Right cardiac atrium (tissue), 5 donors: ENCODE measurements at regions not wholly inside any gene's neighbourhood (a gene's known extent, or its start where the extent isn't known, plus 50 kb on each side); places are given as distances from the start of the nearest gene placed in this dataset.

Experiments used
- ATAC-seq, 2 donors: fragments of 200-7000 bp; cut with Tn5 transposase; one replicate each; pipeline versions ENCODE4 v1.8.0 to v1.9.1; 2020; ENCODE audit warnings: moderate library complexity in 2 of 2, mild to moderate bottlenecking in 1 of 2
- DNase-seq, 3 donors: peaks; one replicate each; pipeline ENCODE4 v3.0.0-alpha.2; 2020
- H3K27ac ChIP-seq: one replicate; pipeline ENCODE4 v1.5.1; 2013; ENCODE audit warnings: mild to moderate bottlenecking, low read length, control low read depth, moderate library complexity
- H3K27me3 ChIP-seq: one replicate; pipeline ENCODE4 v1.6.1; 2013; ENCODE audit not compliant: control insufficient read depth, insufficient read depth
- H3K4me1 ChIP-seq: one replicate; pipeline ENCODE4 v1.6.1; 2013; ENCODE audit warnings: low read length; ENCODE audit not compliant: control insufficient read depth, insufficient read depth
- H3K4me3 ChIP-seq: one replicate; pipeline ENCODE4 v1.5.1; 2013; ENCODE audit warnings: low read length, control low read depth
- H3K9me3 ChIP-seq: one replicate; pipeline ENCODE4 v1.6.1; 2013; ENCODE audit warnings: low read length; ENCODE audit not compliant: control insufficient read depth
- WGBS: extraction: QIAGEN DNeasy Blood & Tissue Kit; methylation state at CpG from one replicate; pipeline ENCODE4 v1.1.7; 2013; 5-methylcytosine and 5-hydroxymethylcytosine counted together
- intact Hi-C, 4 donors: fragments of 100-400 bp; cut with DNase I; formaldehyde crosslinking; loops; one replicate each; pipeline versions ENCODE4 v1.11.0 to v1.14.0; 2022 to 2023
- donor health status: healthy with polysubstance abuse.
- donor health status: DM: no; HTN: yes; CAD: no.
- donor health status: DM: no; HTN: no; CAD: no.
- donor health status: DM: no; HTN: yes; CAD: no; lungs with severe emphysema.
- donor health status: DM: yes; HTN: yes; CAD: no.

GRCh38 chr2:216792222-216793021 is 67.4 kb downstream of the TNP1 start:
- ATAC-seq = peak; percentile 87 to 92
- H3K27ac ChIP-seq = peak overlapping the region; percentile 87
- DNase-seq = peak; percentile 79 to 89 (median 82)
- WGBS = 50% methylated on average over 8 of the region's 8 CpGs
- intact Hi-C loops = no loop called here
- no peak overlapping the region for H3K4me3 ChIP-seq
- peaks cover 12% of the 10 kb centered on the region for H3K4me1 ChIP-seq
- H3K9me3 ChIP-seq = no peaks in the 10 kb centered on the region
- H3K27me3 ChIP-seq = no peaks in the 10 kb centered on the region

- no peak for DNase-seq
- intact Hi-C loops = no loop called here
- no peaks in the 10 kb centered on the region for H3K27me3 ChIP-seq
- H3K27ac ChIP-seq = peak overlapping the region; percentile 87
- ATAC-seq = peak in 1 of 2 donors; percentile 53
- 58% methylated on average over 2 of the region's 2 CpGs for WGBS
- H3K4me1 ChIP-seq = peaks cover 10% of the 10 kb centered on the region
- no peak overlapping the region for H3K4me3 ChIP-seq
- no peaks in the 10 kb centered on the region for H3K9me3 ChIP-seq
Observed at GRCh38 chr2:216791303-216791702, 68.6 kb downstream of the TNP1 start.

GRCh38 chr2:216789081-216789480 is 70.8 kb downstream of the TNP1 start:
- Histone ChIP-seq H3K9me3 (no peaks in the 10 kb centered on the region), H3K27ac (no peak overlapping the region), H3K27me3 (no peaks in the 10 kb centered on the region), H3K4me1 (peaks cover 9% of the 10 kb centered on the region), H3K4me3 (no peak overlapping the region)
- DNase-seq = no peak
- WGBS = 56% methylated on average over 5 of the region's 5 CpGs
- no peak for ATAC-seq
- intact Hi-C loops = no loop called here

- ATAC-seq (no peak), DNase-seq (no peak)
- H3K9me3 ChIP-seq = no peaks in the 10 kb centered on the region
- 87% methylated on average over 7 of the region's 7 CpGs for whole genome bisulfite sequencing
- peaks cover 9% of the 10 kb centered on the region for H3K4me1 ChIP-seq
- intact Hi-C loops = no loop called here
- no peaks in the 10 kb centered on the region for H3K27me3 ChIP-seq
- H3K27ac ChIP-seq = no peak overlapping the region
- no peak overlapping the region for H3K4me3 ChIP-seq
Observed at GRCh38 chr2:216787851-216788540, 71.9 kb downstream of the TNP1 start.

- DNase-seq (no peak), ATAC-seq (no peak)
- intact Hi-C loops = no loop called here
- Histone ChIP-seq H3K27ac (no peak overlapping the region), H3K4me3 (no peak overlapping the region), H3K9me3 (no peaks in the 10 kb centered on the region), H3K4me1 (peaks cover 3% of the 10 kb centered on the region), H3K27me3 (no peaks in the 10 kb centered on the region)
- 95% methylated on average over 9 of the region's 9 CpGs for WGBS
Observed at GRCh38 chr2:216786676-216787075, 73.2 kb downstream of the TNP1 start.

- H3K27ac ChIP-seq = no peak overlapping the region
- WGBS = 91% methylated on average over 3 of the region's 3 CpGs
- H3K4me1 ChIP-seq = no peaks in the 10 kb centered on the region
- ATAC-seq = no peak
- DNase-seq = no peak
- no peaks in the 10 kb centered on the region for H3K27me3 ChIP-seq
- H3K9me3 ChIP-seq = no peaks in the 10 kb centered on the region
- intact Hi-C loops = no loop called here
- H3K4me3 ChIP-seq = no peak overlapping the region
Observed at GRCh38 chr2:216784456-216784855, 75.4 kb downstream of the TNP1 start.

- no peak for DNase-seq
- Histone ChIP-seq H3K4me3 (no peak overlapping the region), H3K9me3 (no peaks in the 10 kb centered on the region), H3K27me3 (no peaks in the 10 kb centered on the region), H3K4me1 (no peaks in the 10 kb centered on the region), H3K27ac (no peak overlapping the region)
- ATAC-seq = no peak
- WGBS = 72% methylated on average over 4 of the region's 4 CpGs
- intact Hi-C loops = no loop called here
Observed at GRCh38 chr2:216781709-216782108, 78.2 kb downstream of the TNP1 start.

- Histone ChIP-seq H3K27me3 (no peaks in the 10 kb centered on the region), H3K27ac (no peak overlapping the region), H3K4me1 (no peaks in the 10 kb centered on the region), H3K9me3 (no peaks in the 10 kb centered on the region), H3K4me3 (no peak overlapping the region)
- 93% methylated on average over 4 of the region's 4 CpGs for WGBS
- no peak for DNase-seq
- intact Hi-C loops = no loop called here
- no peak for ATAC-seq
Observed at GRCh38 chr2:216780843-216781242, 79.0 kb downstream of the TNP1 start.

GRCh38 chr2:216777637-216778273 is 82.1 kb downstream of the TNP1 start:
- ATAC-seq (no peak), DNase-seq (no peak)
- no peak overlapping the region for H3K27ac ChIP-seq
- peaks cover 8% of the 10 kb centered on the region for H3K4me1 ChIP-seq
- WGBS = 84% methylated on average over 9 of the region's 9 CpGs
- H3K9me3 ChIP-seq = no peaks in the 10 kb centered on the region
- no peaks in the 10 kb centered on the region for H3K27me3 ChIP-seq
- intact Hi-C loops = no loop called here
- no peak overlapping the region for H3K4me3 ChIP-seq

- ATAC-seq (no peak), DNase-seq (no peak)
- no peaks in the 10 kb centered on the region for H3K27me3 ChIP-seq
- no peak overlapping the region for H3K4me3 ChIP-seq
- no peak overlapping the region for H3K27ac ChIP-seq
- H3K4me1 ChIP-seq = peaks cover 8% of the 10 kb centered on the region
- H3K9me3 ChIP-seq = no peaks in the 10 kb centered on the region
- WGBS = 64% methylated on average over 13 of the region's 13 CpGs
- intact Hi-C loops = no loop called here
Observed at GRCh38 chr2:216776066-216776850, 80.9 kb upstream of the IGFBP5 start.
